SK-N-SH (cell line): ENCODE measurements at regions not wholly inside any gene's neighbourhood (a gene's known extent, or its start where the extent isn't known, plus 50 kb on each side); places are given as distances from the start of the nearest gene placed in this dataset.
"Not testable (repeated sequence)": the region's sequence is repeated elsewhere in the genome, so short reads cannot be mapped to it uniquely, and the experiment has no call there.

ENCODE experiments used
- CTCF ChIP-seq: fragments of 200-600 bp; sonication (generic); IDR thresholded peaks from 2 replicates; pipeline ENCODE4 v1.6.1; 2017; ENCODE audit warnings: antibody characterized with exemption, mild to moderate bottlenecking, moderate library complexity
- EP300 ChIP-seq, 2 experiments: IDR thresholded peaks; 2 replicates each; pipeline versions ENCODE4 v1.4.0 to v1.6.1; 2012; ENCODE audit warnings: borderline replicate concordance in 1 of 2, low read depth in 1 of 2, low read length in 1 of 2
- EZH2phosphoT487 ChIP-seq: fragments of 200-600 bp; sonication (generic); IDR thresholded peaks from 2 replicates; pipeline ENCODE4 v1.6.1; 2017; ENCODE audit warnings: low read depth, mixed run types, mild to moderate bottlenecking, antibody characterized with exemption, moderate library complexity, borderline replicate concordance
- GATA2 ChIP-seq: sonication (generic); formaldehyde crosslinking; IDR thresholded peaks from 2 replicates; pipeline ENCODE4 v1.5.0; 2020; ENCODE audit warnings: mild to moderate bottlenecking, missing genetic modification reagents
- IRF3 ChIP-seq: fragments of 150-350 bp; IDR thresholded peaks from 2 replicates; pipeline ENCODE4 v1.6.1; 2016; ENCODE audit warnings: mild to moderate bottlenecking, low read depth, low read length
- MXI1 ChIP-seq: IDR thresholded peaks from 2 replicates; pipeline ENCODE4 v1.6.1; 2012; ENCODE audit warnings: mild to moderate bottlenecking, low read depth, low read length, improper control_type of control experiment
- POLR2AphosphoS5 ChIP-seq: IDR thresholded peaks from 2 replicates; pipeline ENCODE4 v1.6.1; 2012; ENCODE audit warnings: low read depth, low read length
- RAD21 ChIP-seq: IDR thresholded peaks from 2 replicates; pipeline ENCODE4 v1.6.1; 2012; ENCODE audit warnings: mild to moderate bottlenecking, low read length
- REST ChIP-seq: IDR thresholded peaks from 2 replicates; pipeline ENCODE4 v1.6.1; 2012; ENCODE audit warnings: mild to moderate bottlenecking, low read depth, low read length, moderate library complexity
- RFX5 ChIP-seq: IDR thresholded peaks from 2 replicates; pipeline ENCODE4 v1.6.1; 2012; ENCODE audit warnings: mild to moderate bottlenecking, improper control_type of control experiment, low read length
- SIN3A ChIP-seq: IDR thresholded peaks from 2 replicates; pipeline ENCODE4 v1.6.1; 2012; ENCODE audit warnings: low read depth, mild to moderate bottlenecking, low read length, moderate library complexity, borderline replicate concordance
- SMC3 ChIP-seq: IDR thresholded peaks from 2 replicates; pipeline ENCODE4 v1.6.1; 2012; ENCODE audit warnings: low read depth, low read length, improper control_type of control experiment
- TCF12 ChIP-seq: IDR thresholded peaks from 2 replicates; pipeline ENCODE4 v1.4.0; 2012
- TEAD4 ChIP-seq: IDR thresholded peaks from 2 replicates; pipeline ENCODE4 v1.4.0; 2012; ENCODE audit warnings: mild to moderate bottlenecking, borderline replicate concordance; ENCODE audit not compliant: insufficient read depth

- TF ChIP-seq POLR2AphosphoS5; SMC3; CTCF; TEAD4; SIN3A; IRF3; GATA2 (CRISPR knock-in tag); TCF12; RFX5; REST; RAD21; EP300 (IDR thresholded peaks at IDR 0.05; ENCODE audit: borderline replicate concordance in 1 of 2, low read depth in 1 of 2, low read length in 1 of 2); EZH2phosphoT487; MXI1: not testable (repeated sequence)
Measured at GRCh38 chr5:155714435-155714834, 612.5 kb upstream of the SGCD start.
